Fibroblast of the aortic adventitia (primary cell): ENCODE measurements at regions not wholly inside any gene's neighbourhood (a gene's known extent, or its start where the extent isn't known, plus 50 kb on each side); places are given as distances from the start of the nearest gene placed in this dataset.

Source experiments
- DNase-seq: peaks from one replicate; pipeline ENCODE4 v3.0.0-alpha.2; 2010; ENCODE audit warnings: low read depth
- H3K4me3 ChIP-seq: 2 replicates; pipeline ENCODE4 v1.5.1; 2011; ENCODE audit warnings: low read depth, mild to moderate bottlenecking, control low read depth, low read length, moderate library complexity
- TF ChIP-seq, protein P1 (sequence below): IDR thresholded peaks from 2 replicates; pipeline ENCODE4 v1.5.1; 2011; ENCODE audit warnings: mild to moderate bottlenecking, low read length, control low read depth, inconsistent platforms; ENCODE audit not compliant: insufficient read depth

DNA sequence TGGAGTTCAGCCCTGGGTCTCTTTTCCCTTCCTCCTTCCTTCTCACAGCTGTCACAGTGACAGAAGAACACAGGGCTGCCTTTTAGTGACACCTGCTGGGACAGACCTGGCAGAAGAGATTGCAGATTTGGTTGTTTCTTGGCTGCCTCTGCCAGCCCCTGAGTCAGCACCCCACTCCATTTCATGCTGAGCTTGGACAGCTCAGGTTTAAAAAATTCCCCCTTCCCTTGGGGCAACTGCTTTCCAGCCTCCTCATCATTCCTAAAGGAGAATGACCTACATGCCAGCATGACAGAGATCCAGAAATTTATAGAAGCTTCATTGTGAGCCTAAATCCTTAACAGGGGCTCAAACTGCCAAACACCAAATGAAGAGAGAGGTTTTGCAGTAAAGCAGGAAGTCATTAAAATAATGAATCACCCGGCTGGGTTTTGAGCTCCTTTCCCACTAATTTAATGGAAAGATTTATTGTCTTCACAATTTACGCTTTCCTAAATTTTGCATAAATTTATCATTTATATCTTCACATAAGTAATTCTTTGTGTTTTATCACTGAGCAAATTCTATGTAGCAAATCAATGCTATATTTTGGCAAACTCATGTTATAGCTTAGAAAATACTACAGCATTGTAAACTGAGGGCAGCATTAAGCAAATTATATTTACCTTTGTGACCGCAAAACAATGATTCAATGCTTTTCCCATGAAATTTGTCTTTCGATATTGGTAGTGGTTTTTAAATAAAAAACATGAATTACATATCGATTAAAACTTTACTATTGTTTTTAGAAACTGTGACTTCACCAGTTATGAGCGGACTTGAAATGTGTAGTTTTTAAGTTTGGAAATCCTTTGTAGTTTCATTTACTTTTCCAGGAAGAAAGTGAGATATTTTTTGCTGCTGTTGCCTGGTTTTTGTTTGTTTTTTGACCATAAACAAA is 399.5 kb upstream of the ANKRD30A start:
- H3K4me3 ChIP-seq: no peak overlapping the region
- TF ChIP-seq, protein P1, sequence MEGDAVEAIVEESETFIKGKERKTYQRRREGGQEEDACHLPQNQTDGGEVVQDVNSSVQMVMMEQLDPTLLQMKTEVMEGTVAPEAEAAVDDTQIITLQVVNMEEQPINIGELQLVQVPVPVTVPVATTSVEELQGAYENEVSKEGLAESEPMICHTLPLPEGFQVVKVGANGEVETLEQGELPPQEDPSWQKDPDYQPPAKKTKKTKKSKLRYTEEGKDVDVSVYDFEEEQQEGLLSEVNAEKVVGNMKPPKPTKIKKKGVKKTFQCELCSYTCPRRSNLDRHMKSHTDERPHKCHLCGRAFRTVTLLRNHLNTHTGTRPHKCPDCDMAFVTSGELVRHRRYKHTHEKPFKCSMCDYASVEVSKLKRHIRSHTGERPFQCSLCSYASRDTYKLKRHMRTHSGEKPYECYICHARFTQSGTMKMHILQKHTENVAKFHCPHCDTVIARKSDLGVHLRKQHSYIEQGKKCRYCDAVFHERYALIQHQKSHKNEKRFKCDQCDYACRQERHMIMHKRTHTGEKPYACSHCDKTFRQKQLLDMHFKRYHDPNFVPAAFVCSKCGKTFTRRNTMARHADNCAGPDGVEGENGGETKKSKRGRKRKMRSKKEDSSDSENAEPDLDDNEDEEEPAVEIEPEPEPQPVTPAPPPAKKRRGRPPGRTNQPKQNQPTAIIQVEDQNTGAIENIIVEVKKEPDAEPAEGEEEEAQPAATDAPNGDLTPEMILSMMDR: peak; percentile 34
- DNase-seq: peak; percentile 94

DNA sequence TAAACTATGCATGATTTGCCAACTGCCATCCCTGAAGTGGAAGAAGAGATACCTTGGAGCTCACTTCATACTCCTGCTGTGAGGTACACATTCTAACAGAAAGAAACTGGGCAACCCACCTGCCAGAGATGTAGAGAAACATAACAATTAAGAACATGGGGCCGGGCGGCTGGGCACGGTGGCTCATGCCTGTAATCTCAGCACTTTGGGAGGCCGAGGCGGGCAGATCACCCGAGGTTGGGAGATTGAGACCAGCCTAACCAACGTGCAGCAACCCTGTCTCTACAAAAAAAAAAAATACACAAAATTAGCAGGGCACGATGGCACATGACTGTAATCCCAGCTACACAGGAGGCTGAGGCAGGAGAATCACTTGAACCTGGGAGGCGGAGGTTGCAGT is 402.6 kb upstream of the ANKRD30A start:
- H3K4me3 ChIP-seq: no peak overlapping the region
- no peak for DNase-seq
- TF ChIP-seq, protein P1: no peak

DNA sequence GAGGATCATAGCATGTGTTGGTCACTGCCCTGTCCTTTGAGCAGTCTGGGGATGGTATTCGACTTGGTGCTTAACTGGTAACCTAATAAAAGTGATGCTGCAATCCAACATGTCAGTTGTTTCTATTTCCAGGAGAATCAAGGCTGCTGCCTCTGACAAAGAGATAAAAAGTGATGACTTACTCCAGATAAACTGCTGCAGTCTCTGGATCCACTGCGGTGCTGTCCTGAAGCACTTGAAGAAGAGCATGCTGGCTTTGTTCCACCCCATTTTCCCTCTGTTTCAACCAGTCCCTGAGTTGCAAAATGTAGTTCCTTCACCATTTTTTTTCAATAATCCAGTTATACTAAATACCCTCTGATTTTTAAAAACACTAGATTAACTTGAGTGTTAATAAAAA is 403.5 kb upstream of the ANKRD30A start:
- peak; percentile 46 for DNase-seq

DNA sequence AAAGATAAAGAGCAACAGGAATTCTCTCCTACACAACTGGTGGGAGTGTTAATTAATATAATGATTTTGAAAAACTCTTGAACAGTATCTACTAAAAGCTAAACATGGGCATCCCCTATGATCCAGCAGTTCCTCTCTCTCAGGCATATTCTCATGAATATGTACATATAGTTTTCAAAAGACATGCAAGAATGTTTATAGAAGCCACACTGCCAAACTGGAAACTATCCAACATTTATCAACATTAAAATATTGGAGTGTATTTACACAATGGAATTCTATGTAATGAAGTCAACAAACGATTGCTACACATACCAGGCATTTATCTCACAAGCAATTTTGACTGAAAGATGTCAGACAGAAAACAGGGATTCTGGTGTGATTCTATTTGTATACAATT is 404.5 kb upstream of the ANKRD30A start:
- DNase-seq: no peak
- TF ChIP-seq, protein P1: no peak
- no peak overlapping the region for H3K4me3 ChIP-seq

More for the DNA sequence above, 403.5 kb upstream of the ANKRD30A start:
- H3K4me3 ChIP-seq: no peak overlapping the region
- TF ChIP-seq, protein P1: no peak

DNA sequence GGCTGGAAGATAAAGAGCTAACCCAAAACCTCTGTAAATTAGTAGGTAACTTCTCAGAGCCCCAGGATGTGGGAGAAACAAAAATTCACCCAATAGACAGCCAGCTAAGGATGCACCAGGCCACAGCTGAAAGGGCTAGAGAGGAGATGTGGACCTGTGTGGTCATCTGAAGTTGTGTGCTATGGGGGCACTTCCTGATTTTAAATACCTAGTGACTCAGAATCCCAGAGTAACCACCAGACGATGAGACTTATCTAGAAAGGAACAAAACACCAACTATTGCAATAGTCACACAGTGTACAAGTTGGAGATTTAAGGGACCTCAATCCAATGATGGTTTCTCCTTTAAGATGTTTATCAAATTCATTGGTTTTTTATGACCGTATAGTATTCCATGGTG is 408.3 kb upstream of the ANKRD30A start:
- DNase-seq: no peak
- TF ChIP-seq, protein P1: no peak
- H3K4me3 ChIP-seq: no peak overlapping the region

DNA sequence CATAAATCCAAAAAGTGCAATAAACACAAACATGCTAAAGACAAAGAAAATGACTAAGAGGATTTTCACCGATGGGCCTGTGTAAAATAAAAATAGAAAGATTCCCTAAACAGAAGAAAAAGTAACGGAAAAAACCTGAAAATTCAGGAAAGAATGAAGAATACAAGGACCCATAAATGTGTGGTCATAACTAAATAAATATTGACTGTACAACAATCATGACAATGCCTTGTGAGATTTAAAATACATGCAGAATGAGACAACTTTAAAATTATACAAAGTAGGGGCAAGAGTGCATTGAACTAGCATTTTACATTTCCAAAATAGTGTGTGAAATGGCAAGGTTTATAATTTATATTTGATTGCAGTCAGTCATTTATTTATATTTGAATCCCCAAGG is 409.1 kb upstream of the ANKRD30A start:
- DNase-seq: no peak
- no peak overlapping the region for H3K4me3 ChIP-seq
- TF ChIP-seq, protein P1: no peak
